Muscle of back (tissue), 3 donors: ENCODE measurements at regions not wholly inside any gene's neighbourhood (a gene's known extent, or its start where the extent isn't known, plus 50 kb on each side); places are given as distances from the start of the nearest gene placed in this dataset.
"Not testable (repeated sequence)": the region's sequence is repeated elsewhere in the genome, so short reads cannot be mapped to it uniquely, and the experiment has no call there.

Source experiments
- DNase-seq, 3 donors: peaks; one replicate each; pipeline versions ENCODE4 v3.0.0 to v3.0.0-alpha.2; 2013

DNA sequence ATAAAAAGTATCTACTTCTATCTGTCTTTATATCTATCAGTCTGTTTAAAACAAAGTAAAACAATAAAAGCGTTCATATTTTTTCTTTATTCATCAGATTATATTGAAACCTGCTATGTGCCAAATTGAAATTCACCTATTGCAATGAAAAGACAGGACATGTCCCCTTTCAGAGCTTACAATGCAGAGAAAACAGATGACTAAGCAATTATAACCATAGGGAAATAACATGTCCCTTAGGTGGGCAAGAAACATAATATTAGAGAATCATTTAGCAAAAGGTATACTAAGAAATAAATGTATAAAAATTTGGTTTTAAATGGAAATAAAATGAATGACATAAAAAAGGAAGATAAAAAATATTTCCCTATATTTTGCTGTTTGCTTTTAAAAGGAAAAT is 1421.3 kb downstream of the FSCB start:
- DNase-seq: no peak

DNA sequence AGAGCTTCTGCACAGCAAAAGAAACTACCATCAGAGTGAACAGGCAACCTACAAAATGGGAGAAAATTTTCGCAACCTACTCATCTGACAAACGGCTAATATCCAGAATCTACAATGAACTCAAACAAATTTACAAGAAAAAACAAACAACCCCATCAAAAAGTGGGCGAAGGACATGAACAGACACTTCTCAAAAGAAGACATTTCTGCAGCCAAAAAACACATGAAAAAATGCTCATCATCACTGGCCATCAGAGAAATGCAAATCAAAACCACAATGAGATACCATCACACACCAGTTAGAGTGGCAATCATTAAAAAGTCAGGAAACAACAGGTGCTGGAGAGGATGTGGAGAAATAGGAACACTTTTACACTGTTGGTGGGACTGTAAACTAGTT is 1439.7 kb downstream of the FSCB start:
- DNase-seq: not testable (repeated sequence)

- no peak for DNase-seq
These were observed 1449.4 kb downstream of the LRFN5 start for GRCh38 chr14:43056106-43056505.

GRCh38 chr14:43052897-43053296 is 1446.2 kb downstream of the LRFN5 start:
- no peak for DNase-seq

DNA sequence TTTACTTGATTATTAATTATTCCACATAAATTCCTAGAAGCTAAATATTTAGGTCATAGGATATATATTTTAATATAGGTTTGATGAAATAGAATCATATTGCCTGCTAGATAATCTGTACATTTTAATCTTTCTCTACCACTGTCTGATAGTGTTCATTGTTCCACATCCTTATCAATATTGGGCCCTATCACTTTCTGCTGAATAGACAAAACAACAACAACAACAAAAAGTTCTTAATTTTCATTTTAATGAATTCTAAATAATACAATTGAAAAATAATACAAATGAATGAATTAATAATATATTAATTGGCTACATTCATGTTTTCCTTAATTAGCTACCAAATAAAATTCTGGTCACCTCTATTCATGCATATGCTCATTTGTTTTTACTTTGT is 1437.2 kb downstream of the LRFN5 start:
- no peak for DNase-seq

DNA sequence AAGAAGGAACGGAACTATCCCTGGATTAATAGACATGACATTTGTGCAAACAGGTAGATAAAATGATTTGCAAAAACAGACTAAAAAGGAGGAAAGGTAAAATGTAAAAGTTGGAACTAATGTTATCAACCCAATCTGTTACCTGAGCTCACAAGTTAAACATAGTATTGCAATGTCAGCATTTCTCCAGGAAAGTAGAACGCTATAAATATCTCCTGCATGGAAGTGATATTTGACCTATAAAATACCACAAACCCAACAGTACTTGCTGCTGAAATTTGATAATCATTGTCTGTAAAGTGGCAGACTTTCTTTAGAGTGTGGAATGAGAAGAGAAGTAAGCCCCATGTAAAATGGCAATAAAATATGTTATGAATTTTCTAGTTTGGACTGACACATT is 1435.7 kb downstream of the LRFN5 start:
- peak in 1 of 3 donors; percentile 4 for DNase-seq

- no peak for DNase-seq
These were observed 1435.3 kb downstream of the LRFN5 start for GRCh38 chr14:43041976-43042375.

DNA sequence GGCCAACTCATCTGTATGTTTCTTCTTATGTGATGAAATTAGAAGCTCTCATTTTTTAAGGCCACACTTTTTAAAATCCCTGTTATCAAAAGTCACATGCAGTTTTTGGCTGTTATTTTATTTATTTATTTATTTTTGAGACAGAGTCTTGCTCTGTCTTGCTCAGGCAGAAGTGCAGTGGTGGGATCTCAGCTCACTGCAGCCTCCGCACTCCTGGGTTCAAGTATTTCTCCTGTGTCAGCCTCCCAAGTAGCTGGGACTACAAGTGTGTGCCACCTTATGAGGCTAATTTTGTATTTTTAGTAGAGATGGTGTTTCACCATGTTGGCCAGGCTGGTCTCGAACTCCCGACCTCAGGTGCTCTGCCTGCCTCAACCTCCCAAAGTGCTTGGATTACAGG is 1434.5 kb downstream of the LRFN5 start:
- DNase-seq: no peak

DNA sequence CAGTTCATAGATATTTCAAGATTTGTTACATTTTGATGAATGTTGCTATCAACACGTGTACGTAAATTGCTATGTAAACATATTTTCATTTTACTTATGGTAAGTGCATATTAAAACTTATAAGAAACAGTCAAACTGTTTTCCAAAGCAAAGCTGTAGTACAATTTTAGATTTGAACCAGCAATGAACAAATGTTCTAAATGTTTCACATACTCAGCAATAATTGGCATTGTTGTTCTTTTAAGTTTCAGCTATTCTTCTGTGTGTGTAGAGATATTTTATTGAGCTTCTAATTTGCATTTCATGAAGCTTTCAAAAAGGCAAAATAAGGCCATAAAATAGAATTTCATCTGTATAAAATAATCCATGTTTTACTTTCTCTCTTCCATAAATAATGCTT is 1433.2 kb downstream of the LRFN5 start:
- DNase-seq: no peak

DNA sequence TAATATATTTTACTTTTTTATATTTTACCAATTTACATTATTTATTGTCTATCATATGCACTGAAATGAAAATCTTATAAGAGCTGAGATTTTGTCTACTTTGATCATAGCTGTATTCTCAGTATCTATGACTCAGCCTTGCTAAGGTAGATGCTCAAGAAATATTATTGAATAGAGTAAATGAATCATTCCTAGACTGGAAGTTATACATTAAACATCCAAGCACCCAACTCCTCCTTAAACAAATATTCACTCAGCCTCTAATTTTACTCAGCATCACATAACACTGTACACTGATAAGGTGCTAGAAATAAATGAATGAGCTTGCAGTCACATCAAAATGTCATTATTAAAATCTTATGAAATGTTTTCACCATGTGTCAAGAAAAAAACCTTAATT is 1424.9 kb downstream of the LRFN5 start:
- no peak for DNase-seq

- DNase-seq: no peak
These were observed 1415.6 kb downstream of the LRFN5 start for GRCh38 chr14:43022094-43022800.

DNA sequence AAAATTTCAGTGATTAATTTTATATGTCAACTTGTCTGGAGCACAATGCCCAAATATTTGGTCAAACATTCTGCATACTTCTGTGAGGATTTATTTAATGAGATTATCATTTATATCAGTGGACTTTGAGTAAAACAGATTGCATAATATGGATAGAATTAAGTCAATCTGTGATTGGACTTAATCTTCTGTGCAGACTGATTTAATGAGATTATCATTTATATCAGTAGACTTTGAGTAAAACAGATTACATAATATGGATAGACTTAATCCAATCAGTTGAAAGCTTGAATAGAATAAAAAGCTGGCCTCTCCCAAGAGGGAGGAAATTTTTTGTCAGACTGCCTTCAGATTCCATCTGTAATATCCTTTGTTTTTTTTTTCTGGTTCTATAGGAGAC is 1413.2 kb downstream of the LRFN5 start:
- DNase-seq: no peak

GRCh38 chr14:43014338-43014737 is 1407.7 kb downstream of the LRFN5 start:
- no peak for DNase-seq

DNA sequence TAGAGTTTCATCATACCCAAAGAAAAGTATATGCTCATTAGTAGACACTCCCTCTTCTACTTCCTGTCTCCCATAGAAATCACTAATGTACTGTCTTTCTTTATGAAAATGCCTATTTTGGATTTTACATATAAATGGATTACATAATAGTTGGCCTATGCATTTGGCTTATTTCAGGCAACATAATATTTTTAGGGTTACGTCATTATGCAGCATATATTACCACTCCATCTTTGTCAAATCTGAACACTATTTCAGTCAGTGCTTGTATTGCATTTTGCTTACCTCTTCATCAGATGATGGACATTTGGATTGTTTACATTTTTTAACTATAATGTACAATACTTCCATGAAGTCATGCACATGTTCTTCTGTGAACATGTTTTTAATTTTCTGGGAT is 1406.1 kb downstream of the LRFN5 start:
- no peak for DNase-seq

DNA sequence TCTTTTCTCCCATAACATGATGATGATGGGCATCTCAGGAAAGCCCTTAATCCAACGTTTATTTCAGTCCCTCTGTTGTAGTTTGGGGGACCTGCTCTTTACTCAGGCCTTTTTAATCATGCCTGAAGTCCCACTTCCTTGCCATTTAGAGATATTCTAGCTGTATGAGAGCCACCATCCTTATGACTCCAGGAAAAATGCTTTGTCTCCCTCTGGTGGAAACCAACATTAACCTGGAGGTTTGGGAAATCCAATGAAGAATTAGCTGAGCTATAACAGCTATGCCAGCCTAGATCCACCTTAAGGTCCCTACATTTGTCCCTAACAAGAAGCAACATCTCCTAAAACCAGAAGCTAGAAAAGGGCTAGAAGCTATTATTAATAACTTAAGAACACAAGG is 1399.1 kb downstream of the LRFN5 start:
- no peak for DNase-seq

DNA sequence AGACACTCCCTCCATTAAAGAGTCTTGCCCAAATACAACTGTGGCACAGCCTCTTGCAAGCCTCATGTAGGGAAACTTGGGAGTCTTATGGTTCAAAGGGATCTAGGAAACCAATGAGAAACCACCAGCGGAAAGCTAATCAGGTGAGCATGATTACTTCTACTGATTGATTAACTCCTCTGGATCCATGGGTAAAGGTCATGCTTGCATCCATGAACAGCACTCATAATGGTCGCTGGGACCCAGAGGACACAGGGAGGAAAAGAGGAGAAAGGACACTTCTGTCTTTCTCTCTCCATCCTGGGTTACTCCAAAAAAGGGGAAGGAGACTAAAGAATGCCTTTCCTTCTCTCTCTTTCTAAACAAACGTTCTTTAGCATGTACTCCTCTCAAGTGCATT is 1397.2 kb downstream of the LRFN5 start:
- DNase-seq: no peak

DNA sequence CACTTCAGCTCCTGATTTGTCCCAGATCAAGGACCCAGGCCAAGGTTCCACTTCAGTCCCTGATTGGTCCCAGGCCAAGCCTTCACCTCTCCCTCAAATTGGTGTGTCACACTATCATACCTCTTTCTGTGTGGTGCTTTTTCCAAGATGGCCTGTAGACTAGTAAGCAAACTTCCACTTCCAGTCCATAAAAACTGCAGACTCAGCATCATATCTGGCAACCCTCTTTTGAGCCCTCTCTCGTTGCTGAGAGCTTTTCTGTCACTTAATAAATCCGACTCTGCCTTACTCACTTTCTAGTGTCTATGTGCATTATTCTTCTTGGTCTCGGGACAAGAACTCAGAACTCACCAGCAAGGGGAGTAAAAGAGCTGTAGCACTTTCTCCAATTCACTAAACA is 1395.1 kb downstream of the LRFN5 start:
- DNase-seq: no peak

DNA sequence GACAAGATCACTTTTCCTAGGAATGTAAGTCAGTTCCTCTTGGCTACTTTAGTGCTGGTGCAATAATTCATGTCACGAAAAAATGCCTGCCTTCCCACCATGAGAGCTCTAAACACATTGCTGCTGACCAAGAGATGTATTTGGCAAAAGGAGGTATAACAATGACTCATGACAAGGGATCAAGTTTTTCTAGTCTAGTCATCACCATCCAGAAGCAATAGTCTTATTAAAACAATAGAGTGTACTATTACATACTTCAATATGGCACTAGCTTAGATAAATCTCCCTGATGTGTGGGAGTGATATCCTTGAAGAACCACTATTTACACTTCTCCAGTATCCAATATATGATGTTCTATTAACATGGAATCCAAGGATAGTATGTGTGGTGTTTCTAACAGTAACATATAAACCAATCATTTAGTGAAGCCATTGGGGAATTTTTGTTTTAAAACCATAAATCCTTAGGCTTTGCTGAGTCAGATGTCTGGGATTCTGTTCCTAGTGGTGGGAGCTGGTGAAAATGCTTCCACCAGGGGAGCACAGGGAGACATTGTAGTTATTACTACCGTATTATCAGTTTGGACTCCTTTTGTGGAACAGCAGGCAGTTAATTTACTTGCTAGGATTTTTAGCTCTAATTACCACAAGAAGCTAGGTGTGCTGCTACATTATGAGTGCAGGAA is 1387.5 kb downstream of the LRFN5 start:
- peak in 1 of 3 donors; percentile 65 for DNase-seq

DNA sequence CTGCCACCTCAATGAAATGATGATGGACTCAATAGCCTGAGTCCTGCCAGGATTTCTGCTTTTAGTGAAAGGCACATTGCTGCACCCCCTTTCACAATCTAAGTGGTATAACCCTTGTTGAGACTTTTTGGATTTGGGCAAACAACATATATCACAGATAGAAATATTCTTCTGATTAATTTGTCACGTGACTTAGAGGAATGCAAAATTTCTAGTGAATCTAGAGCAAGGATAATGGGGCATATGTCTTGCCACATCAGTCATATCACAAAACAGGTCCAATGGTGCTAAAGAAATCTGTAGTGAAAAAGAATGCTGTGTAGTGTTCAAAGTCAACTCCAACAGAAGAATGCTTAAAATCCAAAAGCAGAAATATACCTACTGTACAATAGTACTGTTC is 1386.3 kb downstream of the LRFN5 start:
- no peak for DNase-seq

GRCh38 chr14:42980419-42980818 is 1373.7 kb downstream of the LRFN5 start:
- no peak for DNase-seq

DNA sequence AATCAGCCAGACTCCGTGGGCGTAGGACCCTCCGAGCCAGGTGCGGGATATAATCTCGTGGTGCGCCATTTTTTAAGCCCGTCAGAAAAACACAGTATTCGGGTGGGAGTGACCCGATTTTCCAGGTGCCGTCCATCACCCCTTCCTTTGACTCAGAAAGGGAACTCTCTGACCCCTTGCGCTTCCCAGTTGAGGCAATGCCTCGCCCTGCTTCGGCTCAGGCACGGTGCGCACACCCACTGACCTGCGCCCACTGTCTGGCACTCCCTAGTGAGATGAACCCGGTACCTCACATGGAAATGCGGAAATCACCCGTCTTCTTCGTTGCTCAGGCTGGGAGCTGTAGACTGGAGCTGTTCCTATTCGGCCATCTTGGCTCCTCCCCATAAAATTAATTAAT is 1366.5 kb downstream of the LRFN5 start:
- not testable (repeated sequence) for DNase-seq

DNA sequence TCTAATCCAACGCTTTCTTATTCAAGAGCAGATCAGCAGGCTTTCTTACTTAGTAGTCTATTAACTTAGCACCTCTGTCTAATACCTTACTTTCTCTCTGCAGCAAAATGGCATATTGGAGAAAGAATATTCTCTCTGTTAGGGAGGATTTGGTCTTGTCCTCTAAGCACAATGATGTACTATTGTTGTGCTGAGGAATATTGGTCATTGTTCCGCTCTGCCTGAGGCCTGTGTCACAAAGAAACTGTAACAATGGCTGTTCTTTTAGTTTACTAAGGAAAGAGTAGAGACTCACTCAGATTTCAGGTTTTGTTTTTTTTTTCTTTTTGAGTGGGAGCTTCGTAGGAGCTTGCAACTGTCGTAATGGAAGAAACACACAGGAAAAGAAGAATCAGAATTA is 1358.8 kb downstream of the LRFN5 start:
- no peak for DNase-seq

DNA sequence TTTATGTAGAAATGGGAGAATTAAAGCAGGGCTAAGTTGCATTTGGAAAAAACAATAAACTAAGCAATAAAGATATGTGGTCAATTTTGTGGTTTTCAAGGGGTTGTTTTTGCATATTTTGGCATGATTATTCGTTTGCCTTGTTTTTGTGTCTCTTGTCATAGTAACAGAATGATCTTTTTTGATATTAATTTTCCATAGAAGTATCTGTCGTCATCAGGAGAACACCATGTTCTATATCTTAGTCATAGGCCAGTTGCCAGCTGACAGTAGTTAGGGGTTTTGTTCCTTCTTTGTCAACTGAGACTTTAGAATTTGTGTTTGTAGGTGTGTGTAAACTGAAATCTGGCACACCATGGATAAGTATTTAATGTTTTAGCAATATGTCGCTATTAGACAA is 1354.8 kb downstream of the LRFN5 start:
- DNase-seq: no peak

DNA sequence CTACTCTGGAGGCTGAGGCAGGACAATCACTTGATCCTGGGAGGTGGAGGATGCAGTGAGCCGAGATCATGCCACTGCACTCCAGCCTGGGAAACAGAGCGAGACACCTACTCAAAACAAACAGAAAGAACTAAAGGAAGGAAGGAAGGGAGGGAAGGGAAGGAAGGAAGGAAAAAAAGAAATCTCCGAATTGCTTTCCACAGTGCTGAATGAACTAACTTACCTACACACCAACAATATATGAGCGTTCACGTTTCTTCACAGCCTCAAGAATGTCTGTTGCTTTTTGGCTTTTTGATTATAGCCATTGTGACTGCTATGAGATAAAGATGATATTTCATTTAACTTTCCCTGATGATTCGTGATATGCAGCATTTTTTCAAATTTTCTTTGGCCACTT is 1343.7 kb downstream of the LRFN5 start:
- no peak for DNase-seq
